RPMI7951 (cell line): ENCODE measurements at regions not wholly inside any gene's neighbourhood (a gene's known extent, or its start where the extent isn't known, plus 50 kb on each side); places are given as distances from the start of the nearest gene placed in this dataset.

Experiments
- DNase-seq: peaks from one replicate; pipeline ENCODE4 v3.0.0-alpha.2; 2012; ENCODE audit warnings: low read depth

DNA sequence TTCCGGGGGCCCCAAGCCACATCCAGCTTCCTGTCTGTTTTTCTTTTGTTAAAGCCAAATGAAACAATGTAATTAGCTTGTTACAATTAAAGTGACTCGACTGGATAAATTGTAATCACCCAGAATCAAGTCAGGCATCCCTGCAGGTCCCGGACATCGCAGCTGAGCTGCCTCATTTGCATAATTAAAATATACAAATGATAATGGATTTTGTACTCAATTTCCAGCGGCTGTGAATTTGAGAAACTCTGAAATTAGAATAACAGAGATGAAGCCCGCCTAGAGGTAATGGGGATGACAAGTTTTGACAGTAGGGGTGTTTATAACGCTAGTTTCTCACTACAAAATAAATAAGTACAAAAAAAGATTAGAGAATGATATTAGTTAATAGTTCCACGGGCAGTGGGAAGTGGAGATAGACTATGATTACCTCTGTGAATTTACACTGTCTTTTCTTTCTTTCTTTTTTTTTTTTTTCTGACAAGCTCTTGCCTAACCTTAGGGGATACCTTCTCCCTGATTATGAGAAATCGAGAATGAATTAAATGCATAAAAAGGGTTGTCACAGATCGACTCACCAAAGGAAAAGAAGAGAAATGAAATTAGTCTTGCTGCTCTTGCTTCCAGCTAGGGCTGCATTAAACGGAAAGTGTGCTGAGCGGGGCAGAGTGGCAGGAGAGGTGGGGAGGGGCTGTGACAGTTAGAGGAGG, 82.6 kb upstream of the SKOR2 start:
- DNase-seq: no peak

DNA sequence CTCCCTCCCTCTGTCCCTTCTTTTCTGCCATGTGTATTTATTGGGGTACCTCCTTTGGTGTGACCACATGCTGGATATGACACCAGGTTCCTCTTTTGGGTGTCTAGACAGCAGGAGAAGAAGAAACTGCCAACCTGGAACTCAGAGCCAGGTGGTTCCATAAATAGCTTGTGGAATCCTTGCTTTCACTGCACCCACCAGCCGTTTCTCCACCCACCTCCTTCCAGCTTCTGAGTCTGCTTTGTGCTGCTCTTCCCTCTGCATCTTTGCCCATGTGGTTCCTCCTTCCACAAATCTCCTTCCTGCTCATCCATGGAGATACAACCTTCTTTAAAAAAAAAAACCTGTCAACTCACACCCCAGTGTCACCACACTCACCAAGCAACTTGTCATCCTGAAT, 80.2 kb upstream of the SKOR2 start:
- no peak for DNase-seq

DNA sequence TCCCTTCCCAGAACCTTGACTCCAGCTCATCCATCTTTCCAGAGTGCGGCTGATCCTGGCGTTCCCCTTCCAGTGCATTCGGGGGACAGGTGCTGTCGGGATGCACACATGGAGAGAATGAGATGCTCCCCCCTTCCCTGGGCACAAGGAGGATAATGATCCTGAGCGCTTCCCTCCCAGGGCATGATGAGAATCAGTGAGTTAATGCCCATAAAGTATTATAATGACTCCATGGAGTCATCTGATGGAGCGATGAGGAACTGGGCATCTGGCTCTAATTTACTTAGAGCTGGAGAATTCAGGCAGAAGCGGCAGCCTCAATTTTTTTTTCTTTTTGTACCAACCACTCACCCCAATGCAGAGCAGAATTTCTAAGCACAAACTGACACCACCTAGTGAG, 79.6 kb upstream of the SKOR2 start:
- DNase-seq: no peak

DNA sequence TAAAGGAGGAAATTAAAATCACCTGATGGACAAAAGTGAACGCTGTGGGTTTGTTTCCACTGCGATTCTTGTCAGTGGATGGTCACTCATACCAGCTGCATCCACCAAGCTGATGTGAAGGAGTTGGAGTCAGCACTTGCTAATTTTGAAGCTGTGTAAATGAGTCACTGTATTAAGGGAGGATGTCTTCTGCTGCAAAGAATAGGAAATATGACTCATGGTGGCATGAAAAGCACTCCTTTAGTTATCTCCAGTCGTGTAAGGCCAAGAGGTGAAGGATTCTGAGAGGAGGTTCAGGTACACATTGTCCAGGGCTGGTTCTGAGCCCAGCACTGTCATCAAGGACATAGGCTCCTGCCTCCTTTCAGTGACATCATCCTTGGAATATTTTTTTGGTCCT, 71.7 kb upstream of the SKOR2 start:
- DNase-seq: peak; percentile 38

DNA sequence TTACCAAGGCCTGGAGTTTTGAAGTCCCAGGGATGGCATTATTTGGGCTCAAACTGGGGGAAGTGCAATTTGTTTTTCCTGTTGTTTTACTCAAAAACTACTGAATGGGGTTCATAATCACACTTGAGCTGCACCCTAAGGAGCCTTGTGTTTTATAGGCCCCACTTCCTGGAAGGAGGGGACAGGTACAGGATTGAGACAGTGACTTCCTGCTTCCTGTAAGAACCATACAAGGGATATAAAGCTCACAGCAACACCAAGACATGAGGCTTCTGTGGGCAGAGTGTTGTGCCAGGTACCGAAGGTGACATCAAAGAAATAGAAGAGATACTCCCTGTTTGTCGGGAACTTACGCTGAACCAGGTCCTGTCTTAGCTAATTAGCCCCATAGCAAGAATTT, 70.4 kb upstream of the SKOR2 start:
- DNase-seq: no peak

DNA sequence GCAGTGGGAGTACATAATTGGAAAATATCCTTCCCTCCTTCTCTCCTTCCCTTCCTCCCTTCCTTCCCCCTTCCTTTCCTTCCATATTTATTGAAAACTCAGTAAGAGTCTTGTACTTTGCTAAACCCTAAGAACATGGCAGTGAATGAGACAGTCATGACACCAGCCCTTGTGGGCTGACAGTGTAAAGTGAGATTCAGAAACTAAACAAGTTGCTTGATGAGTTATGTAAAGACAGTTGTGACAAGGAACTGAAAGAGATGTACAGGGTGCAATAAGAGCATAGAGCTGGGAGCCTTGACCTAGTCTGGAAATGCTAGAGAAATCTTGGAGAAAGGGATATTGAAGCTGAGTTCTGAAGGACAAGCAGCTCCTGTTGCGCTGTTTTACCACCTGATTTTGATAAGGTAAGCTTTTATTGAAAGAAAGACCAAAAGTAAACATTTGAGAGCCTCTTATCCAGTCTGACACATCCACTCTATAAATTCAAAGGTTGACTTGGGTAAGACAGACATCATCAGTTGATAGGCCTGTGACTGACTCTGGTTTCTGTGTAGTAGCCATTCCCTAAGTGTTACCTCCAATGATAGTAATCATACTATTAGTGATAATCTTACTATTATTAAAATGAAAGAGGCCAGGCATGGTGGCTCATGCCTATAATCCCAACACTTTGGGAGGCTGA, 66.5 kb upstream of the SKOR2 start:
- no peak for DNase-seq

DNA sequence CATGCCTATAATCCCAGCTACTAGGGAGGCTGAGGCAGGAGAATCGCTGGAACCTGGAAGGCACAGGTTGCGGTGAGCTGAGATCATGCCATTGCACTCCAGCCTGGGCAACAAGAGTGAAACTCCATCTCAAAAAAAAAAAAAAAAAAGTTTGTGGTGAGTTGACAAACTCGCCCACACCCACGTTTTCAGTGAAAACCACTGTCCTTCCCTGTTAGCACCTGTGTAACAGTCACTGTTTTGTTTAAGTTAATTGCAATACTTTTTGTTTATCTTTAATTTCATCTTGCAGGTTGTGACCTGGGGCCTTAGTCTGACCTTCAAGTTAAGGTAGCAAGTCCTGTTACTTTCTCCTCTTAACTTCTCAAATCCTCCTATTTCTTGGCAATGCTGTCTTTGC, 65.5 kb upstream of the SKOR2 start:
- DNase-seq: no peak

DNA sequence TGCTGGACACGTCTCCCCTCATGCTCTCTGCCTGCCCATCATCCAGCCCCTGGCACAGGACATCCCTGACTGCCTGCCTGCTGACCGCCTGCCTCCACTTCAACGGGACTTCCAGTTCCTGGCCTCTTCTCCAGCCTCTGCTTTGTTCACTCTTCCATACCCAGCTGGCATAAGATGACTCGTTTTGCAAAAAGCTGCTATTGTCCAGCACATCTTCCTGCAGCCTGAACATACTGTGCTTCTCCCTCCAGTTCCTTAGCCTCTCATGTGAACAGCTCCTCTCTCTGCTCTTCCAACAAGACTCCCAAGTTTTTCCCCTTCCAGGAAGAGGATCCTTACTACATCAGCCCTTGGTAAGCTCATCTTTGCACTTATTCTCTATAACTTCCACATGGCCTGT, 62.4 kb upstream of the SKOR2 start:
- DNase-seq: no peak

DNA sequence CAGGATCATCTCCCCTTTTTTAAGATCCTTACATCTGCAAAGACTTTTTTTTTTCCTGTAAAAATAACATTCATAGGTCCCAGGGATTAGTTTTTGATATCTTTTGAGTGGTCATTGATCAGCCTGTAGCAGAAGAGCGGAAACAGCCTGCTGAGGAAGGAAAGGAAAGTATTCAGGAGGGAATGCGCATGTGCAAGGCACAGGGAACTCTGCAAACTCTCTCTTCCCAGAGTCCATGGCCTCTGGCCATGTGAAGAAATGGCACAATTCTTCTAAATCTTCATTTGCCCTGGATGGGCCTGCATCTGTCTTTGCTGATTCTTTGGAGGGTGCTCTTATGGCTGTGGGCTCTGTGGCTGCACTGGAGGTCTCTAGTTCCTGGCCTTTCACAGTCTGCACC, 60.1 kb upstream of the SKOR2 start:
- DNase-seq: no peak
